Panc1 (cell line): ENCODE measurements at regions not wholly inside any gene's neighbourhood (a gene's known extent, or its start where the extent isn't known, plus 50 kb on each side); places are given as distances from the start of the nearest gene placed in this dataset.

Source experiments
- CTCF ChIP-seq: fragments of 450-650 bp; IDR thresholded peaks from 2 replicates; pipeline ENCODE4 v1.5.1; 2017; ENCODE audit warnings: mild to moderate bottlenecking
- POLR2AphosphoS5 ChIP-seq: IDR thresholded peaks from 2 replicates; pipeline ENCODE4 v1.6.1; 2012; ENCODE audit warnings: mild to moderate bottlenecking, low read depth, low read length, moderate library complexity
- REST ChIP-seq, 2 experiments: IDR thresholded peaks; 2 replicates each; pipeline ENCODE4 v1.6.1; 2011 to 2012; ENCODE audit warnings: low read depth in 2 of 2, control low read depth in 1 of 2, low read length in 1 of 2, mild to moderate bottlenecking in 1 of 2, moderate library complexity in 1 of 2; ENCODE audit not compliant: insufficient read depth in 1 of 2
- SIN3A ChIP-seq: IDR thresholded peaks from 2 replicates; pipeline ENCODE4 v1.6.1; 2012; ENCODE audit warnings: low read depth, mild to moderate bottlenecking, low read length, moderate library complexity, borderline replicate concordance; ENCODE audit not compliant: insufficient read depth
- TCF7L2 ChIP-seq: IDR thresholded peaks from 2 replicates; pipeline ENCODE4 v1.6.1; 2011; ENCODE audit warnings: mild to moderate bottlenecking, low read depth, low read length, inconsistent platforms

- no peak for TF ChIP-seq CTCF
- TF ChIP-seq POLR2AphosphoS5: no peak
- TF ChIP-seq REST (IDR thresholded peaks at IDR 0.05; ENCODE audit: insufficient read depth in 1 of 2, low read depth in 2 of 2, low read length in 1 of 2): no peak
- TF ChIP-seq SIN3A: no peak
- no peak; the same call in 1 of the 2 replicates for TF ChIP-seq TCF7L2
These were observed 98.7 kb upstream of the IFNE start for GRCh38 chr9:21580636-21581378.
